Activated CD4-positive, alpha-beta T cell treated with anti-CD3 and anti-CD28 coated beads, Interleukin-2, Interleukin-6, amounts not matched to agents 100 ng/mL and 50 ng/mL, durations not matched to agents 16 hours and 8 hours (primary cell): ENCODE measurements at regions not wholly inside any gene's neighbourhood (a gene's known extent, or its start where the extent isn't known, plus 50 kb on each side); places are given as distances from the start of the nearest gene placed in this dataset.
"Not testable (repeated sequence)": the region's sequence is repeated elsewhere in the genome, so short reads cannot be mapped to it uniquely, and the experiment has no call there.

ENCODE experiments used
- DNase-seq: peaks from one replicate; pipeline ENCODE4 v3.0.0-alpha.2; 2020

DNA sequence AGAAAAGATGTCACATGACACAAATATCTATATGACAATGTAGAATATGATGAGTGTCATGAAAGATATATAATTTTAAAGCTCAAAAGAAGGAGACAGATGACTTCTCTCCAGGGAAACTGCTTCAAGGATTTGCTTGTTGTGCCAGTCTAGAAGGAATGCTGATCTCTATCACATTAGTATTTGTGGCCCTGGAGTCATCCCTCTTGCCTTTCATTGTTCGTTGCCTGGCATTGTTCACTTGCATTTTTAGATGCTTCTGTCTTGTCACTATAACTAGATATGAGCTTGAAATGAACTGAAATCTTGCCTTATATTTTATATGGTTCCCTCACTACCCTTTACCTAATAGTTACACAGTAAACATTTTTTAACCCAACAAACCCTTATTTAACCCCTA lies 207.5 kb downstream of the ZNF608 start:
- DNase-seq = no peak

DNA sequence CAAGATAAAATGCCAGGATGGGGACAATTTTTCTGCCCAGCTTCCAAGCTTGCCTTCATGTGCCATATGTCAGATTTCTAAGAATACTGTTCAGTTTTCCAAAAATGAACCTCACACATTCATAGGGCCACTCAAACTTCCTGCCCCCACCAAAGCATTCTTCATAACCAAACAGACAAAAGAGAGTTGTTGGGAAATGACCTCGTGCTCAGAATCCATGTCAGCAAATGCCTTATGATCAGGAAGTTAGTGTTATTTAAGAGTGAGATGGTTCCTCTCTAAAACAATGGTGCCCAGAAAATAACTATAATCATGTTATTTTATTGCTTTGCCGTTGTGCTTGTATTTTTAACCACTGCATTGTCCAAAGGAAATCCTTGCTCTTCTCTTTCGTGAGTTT lies 208.2 kb downstream of the ZNF608 start:
- no peak for DNase-seq

DNA sequence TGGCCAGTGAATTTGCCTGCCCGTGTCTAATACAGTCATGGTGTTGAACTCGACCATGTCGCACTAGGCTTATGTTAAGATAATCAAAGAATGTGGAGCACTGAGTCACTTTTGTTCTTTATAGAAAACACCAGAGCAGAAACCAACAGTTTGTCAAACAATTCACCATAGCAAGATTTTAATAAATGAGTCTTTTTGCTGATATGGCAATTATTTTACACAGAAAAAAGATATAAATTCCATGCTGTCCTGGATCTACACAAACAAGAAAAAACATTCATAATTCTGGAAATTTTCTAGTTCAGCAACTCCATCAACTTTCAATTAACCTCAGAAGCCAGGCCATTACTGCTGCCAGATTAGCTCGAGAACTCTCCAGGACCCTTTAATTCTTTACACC lies 208.9 kb downstream of the ZNF608 start:
- DNase-seq = no peak

DNA sequence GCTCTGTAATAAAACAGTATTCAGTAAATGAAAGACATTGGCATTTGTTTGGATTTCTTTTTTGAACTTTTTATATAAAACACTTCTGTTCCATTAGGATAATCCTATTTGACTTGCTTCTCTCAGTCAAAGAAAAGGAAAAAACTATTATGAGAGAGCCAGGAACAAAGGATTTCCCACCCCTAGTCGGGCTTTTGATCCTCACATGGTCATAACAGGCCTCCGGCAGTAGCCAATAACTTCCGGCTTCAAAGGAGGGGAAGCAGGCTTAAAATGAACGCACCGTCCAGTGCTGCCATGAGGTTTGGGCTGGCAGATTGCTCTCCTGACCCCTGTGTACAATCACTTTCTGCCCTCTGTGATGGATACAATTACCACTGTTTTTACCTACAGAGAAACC lies 209.3 kb downstream of the ZNF608 start:
- DNase-seq = no peak

DNA sequence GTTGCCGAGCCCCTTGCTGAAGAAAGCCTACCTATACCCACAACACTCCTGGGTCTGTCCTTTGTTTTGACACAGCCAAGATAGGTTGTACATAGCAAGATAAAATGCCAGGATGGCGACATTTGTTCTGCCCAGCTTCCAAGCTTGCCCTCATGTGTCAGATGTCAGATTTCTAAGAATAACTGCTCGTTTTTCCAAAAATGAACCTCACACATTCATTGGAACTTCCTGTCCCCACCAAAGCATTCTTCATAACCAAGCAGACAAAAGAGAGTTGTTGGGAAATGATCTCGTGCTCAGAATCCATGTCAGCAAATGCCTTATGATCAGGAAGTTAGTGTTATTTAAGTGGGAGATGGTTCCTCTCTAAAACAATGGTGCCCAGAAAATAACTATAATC lies 210.1 kb downstream of the ZNF608 start:
- DNase-seq = no peak

DNA sequence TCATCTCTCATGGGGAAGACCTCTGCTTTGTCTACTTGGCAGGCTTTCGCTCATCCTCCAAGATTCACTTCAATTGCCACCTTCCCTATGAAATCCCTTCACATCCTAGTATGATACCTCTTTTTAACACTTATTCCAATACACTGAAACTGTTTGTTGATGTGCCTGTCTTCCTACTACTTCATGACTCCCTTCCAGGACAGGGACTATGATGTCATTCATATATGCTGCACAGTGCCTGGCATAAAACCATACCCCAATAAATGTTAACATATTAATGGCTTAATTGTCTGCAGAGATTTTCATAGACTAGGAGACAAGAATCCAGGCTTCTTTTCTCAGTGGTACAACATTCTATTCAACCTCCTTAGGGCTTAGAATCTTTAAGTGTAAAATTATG lies 215.5 kb downstream of the ZNF608 start:
- no peak for DNase-seq

DNA sequence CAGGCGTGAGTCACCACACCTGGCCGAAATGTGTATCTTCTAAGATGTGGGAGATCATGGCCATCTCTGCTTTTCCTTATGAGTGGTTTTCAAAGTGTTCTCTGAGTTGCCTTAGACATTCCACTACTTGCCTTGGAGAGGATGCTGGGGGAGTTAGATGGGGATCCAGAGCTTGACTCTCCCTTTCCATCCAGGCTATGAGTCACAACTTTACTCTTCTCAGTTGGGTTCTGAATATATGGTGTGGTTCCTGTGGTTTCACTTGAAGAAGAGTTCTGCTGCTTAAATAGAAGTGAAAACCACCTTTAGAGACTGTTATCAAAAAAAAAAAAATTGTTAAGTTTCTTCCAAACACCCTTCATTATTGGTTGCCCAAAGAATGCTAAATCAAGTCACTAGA lies 217.6 kb downstream of the ZNF608 start:
- peak; percentile 50 for DNase-seq

DNA sequence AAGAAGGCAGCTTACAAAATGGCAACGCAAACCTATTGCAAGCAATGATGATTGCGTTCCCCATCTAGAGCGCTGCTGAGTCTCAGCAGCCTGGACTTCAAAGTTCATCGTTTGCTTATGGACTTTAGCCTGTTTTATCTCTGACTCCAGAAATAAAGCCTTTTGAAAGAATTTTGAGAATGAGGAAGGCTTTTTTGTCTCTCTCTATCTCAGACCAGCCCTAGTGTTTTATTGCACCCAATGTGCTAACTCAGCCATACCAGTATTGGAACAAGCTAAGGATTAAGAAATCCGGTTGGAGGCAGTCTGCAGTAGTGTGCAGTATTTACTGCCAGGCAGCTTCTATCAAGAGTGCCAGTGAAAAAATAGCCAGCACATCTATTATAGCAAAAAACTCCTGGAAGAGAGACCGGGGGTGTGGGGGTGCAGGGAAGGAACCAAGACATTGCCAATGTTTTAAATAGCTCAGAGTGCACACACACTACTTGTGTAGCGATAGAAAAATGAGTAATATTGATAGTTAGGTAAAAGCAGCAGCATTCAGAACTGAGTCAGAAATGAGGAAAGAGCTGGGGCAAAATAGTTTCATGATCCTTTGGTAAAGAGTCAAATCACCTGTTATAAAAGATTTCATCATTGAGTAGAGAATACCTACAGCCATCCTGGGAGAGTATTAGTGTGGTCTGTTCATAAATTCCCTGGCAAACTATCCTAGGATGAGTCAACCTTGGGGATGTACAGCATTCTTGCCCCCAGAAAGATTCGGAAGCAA lies 219.0 kb downstream of the ZNF608 start:
- DNase-seq = peak; percentile 18

DNA sequence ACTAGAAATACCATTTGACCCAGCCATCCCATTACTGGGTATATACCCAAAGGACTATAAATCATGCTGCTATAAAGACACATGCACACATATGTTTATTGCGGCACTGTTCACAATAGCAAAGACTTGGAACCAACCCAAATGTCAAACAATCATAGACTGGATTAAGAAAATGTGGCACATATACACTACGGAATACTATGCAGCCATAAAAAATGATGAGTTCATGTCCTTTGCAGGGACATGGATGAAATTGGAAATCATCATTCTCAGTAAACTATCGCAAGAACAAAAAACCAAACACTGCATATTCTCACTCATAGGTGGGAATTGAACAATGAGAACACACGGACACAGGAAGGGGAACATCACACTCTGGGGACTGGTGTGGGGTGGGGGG lies 220.4 kb downstream of the ZNF608 start:
- not testable (repeated sequence) for DNase-seq

DNA sequence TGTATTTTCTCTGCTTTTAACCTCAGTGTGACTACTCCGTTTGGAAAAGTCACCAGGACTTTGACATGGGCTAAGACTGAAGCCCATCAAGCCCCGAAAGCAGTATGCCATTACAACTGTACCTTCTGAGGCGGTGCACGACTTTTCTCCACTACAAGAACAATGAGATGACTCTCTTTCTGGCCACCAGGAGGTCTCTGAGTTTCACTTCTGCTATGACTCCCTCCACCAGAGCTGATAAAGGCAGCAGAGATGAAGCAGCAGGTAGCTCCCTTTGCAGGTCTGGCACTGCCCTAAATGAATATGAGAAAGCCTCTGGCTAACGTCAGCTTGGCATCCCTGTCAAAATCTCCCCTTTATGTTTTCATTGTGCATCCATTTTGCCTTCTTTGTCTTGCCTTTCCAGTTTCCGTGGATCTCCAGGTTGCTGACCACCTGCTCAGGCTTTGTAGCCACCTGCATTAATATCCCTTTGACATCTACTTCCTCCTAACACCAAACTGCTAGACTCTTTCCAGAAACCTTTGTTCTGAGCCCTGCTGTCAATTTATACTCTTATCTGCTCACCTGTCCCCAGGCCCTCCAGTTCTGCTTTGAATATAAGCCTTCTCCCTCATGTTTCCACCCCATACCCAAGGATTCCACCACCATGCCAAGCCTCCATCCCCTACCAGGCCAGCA lies 221.7 kb downstream of the ZNF608 start:
- peak; percentile 9 for DNase-seq

DNA sequence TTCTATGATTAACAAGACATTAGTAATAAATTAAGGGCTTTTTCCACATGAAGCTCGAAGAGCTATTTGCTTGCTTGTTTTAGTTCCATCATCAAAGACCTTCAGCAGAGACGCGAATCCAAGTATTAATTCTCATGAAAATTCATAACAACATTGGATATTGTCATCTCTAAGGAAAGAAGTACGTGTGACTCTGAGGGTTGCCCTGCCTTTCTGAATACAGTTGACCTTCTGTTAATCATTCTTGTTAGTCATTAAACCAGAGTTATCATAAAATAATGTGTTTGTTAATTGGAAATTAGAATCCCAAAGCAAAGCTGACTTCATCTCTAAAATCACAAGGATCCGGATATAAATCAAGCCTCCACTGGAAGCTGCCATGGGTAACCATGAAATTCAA lies 222.5 kb downstream of the ZNF608 start:
- DNase-seq = no peak

DNA sequence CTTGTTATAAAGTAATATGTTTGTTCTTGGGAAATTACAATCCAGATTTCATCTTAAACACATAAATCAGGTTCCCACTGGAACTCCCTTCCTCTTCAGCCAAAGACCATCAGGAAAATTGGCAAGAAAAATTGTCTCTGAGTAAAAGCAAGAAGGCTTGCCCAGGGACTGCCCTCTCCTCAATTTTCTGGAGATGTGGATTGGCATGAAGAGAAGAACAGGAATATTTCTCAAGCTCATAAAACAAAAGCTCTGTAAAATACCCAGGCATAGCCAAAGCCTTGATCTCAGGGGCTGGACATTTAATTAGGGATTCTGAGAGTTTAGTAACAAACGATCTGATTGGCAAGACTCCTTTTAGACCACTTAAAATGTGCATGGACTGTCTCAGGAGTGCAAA lies 223.4 kb downstream of the ZNF608 start:
- DNase-seq = no peak

DNA sequence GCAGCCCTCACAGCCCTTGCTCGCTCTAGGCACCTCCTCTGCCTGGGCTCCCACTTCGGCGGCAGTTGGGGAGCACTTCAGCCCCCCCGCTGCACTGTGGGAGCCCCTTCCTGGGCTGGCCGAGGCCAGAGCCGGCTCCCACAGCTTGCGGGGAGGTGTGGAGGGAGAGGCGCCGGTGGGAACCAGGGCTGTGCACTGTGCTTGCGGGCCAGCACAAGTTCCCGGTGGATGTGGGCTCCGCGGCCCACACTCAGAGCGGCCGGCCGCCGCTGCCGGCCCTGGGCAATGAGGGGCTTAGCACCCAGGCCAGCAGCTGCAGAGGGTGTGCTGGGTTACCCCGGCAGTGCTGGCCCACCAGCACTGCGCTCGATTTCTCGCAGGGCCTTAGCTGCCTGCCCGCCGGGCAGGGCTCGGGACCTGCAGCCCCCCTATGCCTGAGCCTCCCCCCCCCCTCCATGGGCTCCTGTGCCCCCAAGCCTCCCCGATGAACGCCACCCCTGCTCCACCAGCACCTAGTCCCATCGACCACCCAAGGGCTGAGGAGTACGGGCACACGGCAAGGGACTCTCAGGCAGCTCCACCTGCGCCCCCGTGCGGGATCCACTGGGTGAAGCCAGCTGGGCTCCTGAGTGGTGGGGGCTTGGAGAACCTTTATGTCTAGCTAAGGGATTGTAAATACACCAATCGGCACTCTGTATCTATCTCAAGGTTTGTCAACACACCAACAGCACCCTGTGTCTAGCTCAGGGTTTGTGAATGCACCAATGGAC lies 224.8 kb downstream of the ZNF608 start:
- DNase-seq = no peak

DNA sequence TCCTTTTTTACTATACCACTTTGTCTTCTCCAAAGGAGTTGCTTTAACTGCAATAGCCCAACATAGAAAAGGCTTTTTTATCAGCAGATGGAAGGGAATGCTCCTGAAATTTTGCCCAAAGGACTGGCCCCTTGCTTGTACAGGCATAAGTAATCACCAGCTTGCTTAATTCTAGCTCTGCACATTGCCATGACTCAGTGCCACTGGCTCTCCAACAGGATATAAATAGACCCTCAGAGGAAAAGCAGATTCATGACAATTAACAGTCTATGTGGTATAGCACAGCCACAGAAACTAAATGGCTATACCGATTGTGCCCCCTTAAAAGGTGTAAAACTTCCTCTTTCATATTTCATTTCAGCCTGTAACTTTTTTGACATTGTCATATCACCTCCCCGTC lies 227.0 kb downstream of the ZNF608 start:
- no peak for DNase-seq

DNA sequence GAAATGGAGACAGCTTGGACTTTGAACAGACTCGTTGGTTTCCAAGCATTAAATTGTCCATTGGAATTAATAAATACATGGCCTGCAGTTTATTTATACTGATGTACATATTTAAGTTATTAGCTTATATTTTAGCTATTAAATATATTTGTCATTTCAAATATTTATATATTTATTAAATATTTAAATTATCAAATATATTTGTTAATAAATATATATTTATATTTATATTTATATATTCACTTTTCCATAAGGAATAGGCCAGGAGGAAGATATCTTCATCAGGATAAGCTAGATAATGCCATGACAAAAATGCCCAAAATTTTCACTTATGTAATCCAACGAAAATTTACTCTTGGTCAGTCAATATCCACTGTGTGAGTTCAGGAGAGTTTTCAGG lies 229.9 kb downstream of the ZNF608 start:
- DNase-seq = no peak

DNA sequence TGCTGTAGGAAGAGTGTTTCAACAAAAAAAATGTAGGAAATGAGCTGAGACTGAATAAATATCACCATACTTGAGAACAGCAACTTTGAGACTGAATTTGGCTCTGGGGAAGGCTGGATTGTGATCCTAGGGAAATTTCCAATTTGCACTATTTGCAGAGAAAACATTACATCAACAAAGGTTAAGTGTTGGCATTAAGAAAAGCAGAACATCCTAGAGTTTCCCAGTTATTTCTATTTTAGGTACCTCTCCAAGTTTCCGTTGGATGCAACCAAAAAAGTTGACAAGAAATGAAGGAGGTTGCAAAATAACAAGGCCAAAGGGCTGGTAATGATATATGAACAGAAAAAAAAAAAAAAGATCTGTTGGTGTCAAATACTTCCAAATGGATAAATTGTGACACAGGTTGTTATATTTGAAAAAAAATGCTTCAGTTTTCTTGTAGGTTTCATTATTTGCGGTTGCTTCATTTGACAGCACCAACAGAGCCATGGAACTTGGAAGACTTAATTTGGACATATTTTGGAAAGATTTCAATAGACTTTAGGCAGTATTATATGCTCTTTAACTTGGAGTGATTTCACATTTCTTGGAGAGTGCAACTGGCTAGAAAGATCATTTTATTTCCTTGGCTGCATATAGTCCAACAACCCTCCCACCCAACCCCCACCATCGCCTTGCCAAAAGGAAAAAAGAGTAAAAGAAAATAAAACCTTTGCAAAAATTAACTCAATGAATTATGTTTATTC lies 230.8 kb downstream of the ZNF608 start:
- DNase-seq = no peak

DNA sequence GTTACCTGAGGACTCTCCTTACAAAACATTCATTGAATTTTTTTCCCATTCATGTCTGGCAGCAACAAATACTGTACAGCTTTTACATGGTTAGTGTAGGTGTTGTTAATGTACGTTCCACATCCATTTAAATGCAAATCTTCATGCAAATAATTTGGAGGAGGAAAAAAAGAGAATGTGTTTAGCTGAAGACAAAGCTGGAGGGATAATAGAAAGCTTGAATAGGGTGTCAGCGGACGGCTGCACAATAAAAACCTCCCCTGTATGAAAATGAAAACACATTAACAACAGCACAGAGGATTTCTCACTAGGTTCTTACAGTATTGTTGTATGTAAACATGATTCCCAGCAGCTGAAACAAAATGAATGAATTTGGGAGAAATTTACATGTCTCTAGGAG lies 231.5 kb downstream of the ZNF608 start:
- DNase-seq = no peak

DNA sequence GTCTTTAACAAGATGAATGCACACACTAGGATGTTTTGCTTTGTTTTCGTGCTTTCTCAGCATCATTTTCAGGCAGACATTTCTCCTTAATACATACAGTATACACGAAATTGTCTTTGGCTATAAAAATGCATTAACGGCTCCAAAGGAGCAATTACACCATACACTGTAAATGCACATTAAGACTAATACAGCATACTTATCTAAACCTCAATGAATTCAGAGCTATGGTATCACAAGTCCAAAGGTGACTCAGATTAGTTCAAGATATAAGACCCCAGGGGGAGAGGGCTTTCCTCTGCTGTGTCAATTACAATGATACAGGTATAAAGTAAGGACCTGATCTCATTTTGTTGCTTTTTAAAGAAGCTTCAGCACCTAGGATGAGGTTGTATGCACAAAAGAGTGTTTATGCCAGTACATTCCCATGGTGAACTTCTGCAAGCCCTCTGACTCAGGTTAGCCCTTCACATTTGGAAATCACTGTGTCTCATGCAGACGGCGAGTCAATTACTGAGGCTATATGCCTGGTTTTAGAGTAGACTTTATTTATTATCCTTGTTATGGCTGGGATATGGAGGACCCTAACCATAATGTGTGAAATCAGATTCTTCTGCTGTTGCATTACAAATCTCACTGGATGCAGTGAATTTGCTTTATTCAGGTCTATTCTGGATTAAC lies 233.3 kb downstream of the ZNF608 start:
- no peak for DNase-seq

DNA sequence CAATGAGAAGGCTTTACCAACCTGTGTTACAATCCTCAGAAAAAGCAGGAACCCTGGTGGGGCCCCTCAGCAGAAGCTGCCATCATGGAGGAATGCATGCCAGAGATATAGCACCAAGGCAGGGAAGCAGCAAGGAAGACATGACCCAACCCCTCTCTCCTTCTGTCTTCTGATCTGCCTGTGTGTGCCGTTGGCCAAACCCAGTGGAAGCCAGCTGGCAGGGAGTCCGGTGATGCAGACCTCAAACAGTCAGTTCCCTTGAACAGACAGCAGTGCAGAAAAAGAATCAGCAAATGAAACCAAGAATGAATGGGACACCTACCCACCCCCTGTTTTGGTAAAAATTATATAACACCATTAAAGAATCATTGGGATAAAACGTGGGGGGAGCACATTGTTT lies 234.2 kb downstream of the ZNF608 start:
- no peak for DNase-seq

DNA sequence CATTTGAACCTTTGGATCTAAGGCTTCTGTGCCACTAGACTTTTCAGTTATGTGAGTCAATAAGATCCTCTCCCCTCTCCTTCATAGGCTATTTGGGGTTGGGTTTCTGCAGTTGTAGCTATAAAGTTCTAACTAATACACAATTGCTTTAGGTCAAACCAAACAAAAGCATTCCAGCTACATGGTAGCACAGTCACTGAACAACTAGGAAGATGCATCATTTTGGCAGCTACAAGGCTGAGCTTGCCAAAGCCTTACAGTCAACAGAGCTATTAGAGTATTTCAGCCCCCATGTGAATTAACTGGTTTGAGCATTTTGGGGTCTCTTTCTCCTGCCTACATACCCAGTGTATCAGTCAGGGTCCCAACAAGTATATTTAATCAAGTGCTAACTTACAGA lies 234.6 kb downstream of the ZNF608 start:
- no peak for DNase-seq

DNA sequence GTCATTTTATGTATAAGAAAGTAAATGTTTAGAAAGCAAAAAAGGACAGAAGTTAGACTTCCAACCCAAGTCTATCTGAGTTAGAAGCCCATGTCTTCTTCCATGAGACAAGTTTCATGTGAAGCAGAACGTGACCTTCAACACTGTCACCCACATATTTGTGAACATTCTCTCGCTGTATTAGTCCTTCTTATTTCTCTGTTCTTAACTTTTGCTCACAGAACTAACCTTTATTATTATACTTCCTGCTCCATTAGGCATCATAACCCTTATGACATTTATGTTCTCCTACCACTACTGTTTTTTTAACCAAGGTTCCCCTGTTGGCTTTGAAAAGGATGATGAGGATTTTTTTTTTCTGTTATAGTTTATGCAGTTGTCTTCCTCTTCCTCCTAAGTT lies 238.8 kb downstream of the ZNF608 start:
- DNase-seq = no peak

DNA sequence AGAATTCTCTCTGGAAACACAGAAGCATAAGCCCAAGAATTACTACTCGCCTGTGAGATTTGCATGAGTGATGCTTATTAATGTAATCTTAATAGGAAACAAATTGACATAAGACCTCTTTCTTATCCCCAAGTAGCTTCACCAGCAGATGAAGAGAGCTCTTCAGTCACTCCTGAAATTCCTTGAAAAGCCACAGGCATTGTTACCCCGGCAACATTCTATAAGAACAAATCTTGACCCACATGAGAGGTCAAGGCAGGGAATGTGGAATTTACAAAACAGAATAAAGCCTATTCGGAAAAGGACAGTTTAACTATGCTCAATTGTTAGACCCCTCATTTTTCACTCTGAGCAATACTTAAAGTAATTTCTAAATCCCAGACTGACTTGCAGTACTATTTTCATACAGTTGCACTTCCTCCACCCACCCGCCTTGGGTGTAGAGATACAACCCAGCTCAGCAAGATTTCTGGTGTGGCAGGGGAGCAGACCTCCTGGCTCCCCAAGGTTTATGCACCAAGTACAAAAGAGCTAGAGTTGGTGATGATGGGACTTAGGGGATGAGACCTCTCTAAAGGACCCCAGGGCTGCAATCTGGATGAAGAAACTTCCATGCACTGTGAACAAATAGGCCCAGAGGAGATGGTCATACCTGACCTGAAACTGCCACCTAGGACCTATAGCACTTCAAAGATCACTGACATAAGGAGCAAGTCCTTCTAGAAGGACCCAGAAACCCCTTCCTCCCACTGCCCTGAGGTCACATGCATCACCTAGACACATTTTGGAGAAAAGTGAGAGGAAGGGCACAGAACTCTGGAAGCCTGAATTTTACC lies 242.1 kb downstream of the ZNF608 start:
- DNase-seq = peak; percentile 8
